Smooth muscle cell (in vitro differentiated cells): ENCODE measurements at regions not wholly inside any gene's neighbourhood (a gene's known extent, or its start where the extent isn't known, plus 50 kb on each side); places are given as distances from the start of the nearest gene placed in this dataset.
"Not testable (repeated sequence)": the region's sequence is repeated elsewhere in the genome, so short reads cannot be mapped to it uniquely, and the experiment has no call there.

Source experiments
- DNase-seq: peaks from one replicate; lab custom pipeline; 2025; ENCODE audit not compliant: unreplicated experiment; lab: John Stamatoyannopoulos, UW
- H2AFZ ChIP-seq: fragments of 200-600 bp; sonication (generic); 2 replicates; pipeline ENCODE4 v1.6.0; 2016; ENCODE audit warnings: antibody characterized with exemption, low read depth, mild to moderate bottlenecking
- H3F3A ChIP-seq: fragments of 200-600 bp; sonication (generic); 2 replicates; pipeline ENCODE4 v1.6.0; 2017; ENCODE audit warnings: antibody characterized with exemption, low read depth
- H3K27ac ChIP-seq: fragments of 200-600 bp; sonication (generic); 2 replicates; pipeline ENCODE4 v1.5.1; 2016; ENCODE audit warnings: low read depth, mild to moderate bottlenecking
- H3K27me3 ChIP-seq: fragments of 200-600 bp; sonication (generic); 2 replicates; pipeline ENCODE4 v1.6.1; 2016; ENCODE audit warnings: low read depth, mild to moderate bottlenecking
- H3K36me3 ChIP-seq: fragments of 200-600 bp; sonication (generic); 2 replicates; pipeline ENCODE4 v1.5.1; 2016; ENCODE audit warnings: low read depth
- H3K4me1 ChIP-seq: fragments of 200-600 bp; sonication (generic); 2 replicates; pipeline ENCODE4 v1.5.1; 2016; ENCODE audit warnings: low read depth
- H3K4me2 ChIP-seq: fragments of 200-600 bp; sonication (generic); 2 replicates; pipeline ENCODE4 v1.6.0; 2016; ENCODE audit warnings: mild to moderate bottlenecking
- H3K4me3 ChIP-seq: fragments of 200-600 bp; sonication (generic); 2 replicates; pipeline ENCODE4 v1.5.1; 2016; ENCODE audit warnings: mild to moderate bottlenecking
- H3K79me2 ChIP-seq: fragments of 200-600 bp; sonication (generic); 2 replicates; pipeline ENCODE4 v1.6.0; 2016; ENCODE audit warnings: low read depth, mild to moderate bottlenecking
- H3K9ac ChIP-seq: fragments of 200-600 bp; sonication (generic); 2 replicates; pipeline ENCODE4 v1.6.0; 2016; ENCODE audit warnings: low read depth
- H3K9me3 ChIP-seq: fragments of 200-600 bp; sonication (generic); replicated peaks from 2 replicates; pipeline ENCODE4 v1.5.1; 2016; ENCODE audit warnings: low read depth
- H4K20me1 ChIP-seq: fragments of 200-600 bp; sonication (generic); 2 replicates; pipeline ENCODE4 v1.6.0; 2016; ENCODE audit warnings: low read depth
- CTCF ChIP-seq: fragments of 200-600 bp; sonication (generic); IDR thresholded peaks from 2 replicates; pipeline ENCODE4 v1.5.1; 2017; ENCODE audit warnings: borderline replicate concordance, mild to moderate bottlenecking, antibody characterized with exemption; ENCODE audit not compliant: insufficient read depth, poor library complexity, severe bottlenecking
- WGBS: methylation state at CpG from one replicate; pipeline ENCODE4 v1.1.7; 2016; ENCODE audit warnings: low lambda C conversion rate; 5-methylcytosine and 5-hydroxymethylcytosine counted together

- Histone ChIP-seq H3K4me2 (no peak overlapping the region), H3K4me3 (no peak overlapping the region), H4K20me1 (no peaks in the 10 kb centered on the region), H3K27ac (no peak overlapping the region), H3K79me2 (no peaks in the 10 kb centered on the region), H2AFZ (no peak overlapping the region), H3K9me3 (no peaks in the 10 kb centered on the region), H3K4me1 (no peaks in the 10 kb centered on the region), H3F3A (no peaks in the 10 kb centered on the region), H3K36me3 (no peaks in the 10 kb centered on the region), H3K27me3 (no peaks in the 10 kb centered on the region), H3K9ac (no peak overlapping the region)
- TF ChIP-seq CTCF, result no peak
- no peak for DNase-seq
- WGBS, result 96% methylated on average over 2 of the region's 2 CpGs
Measured at GRCh38 chr14:52150162-52150561, 81.3 kb upstream of the NID2 start.

GRCh38 chr14:52148371-52148770 lies 79.5 kb upstream of the NID2 start:
- no peaks in the 10 kb centered on the region for H4K20me1 ChIP-seq
- no peak for TF ChIP-seq CTCF
- no peaks in the 10 kb centered on the region for H3F3A ChIP-seq
- H3K9ac ChIP-seq, result no peak overlapping the region
- H3K27me3 ChIP-seq, result no peaks in the 10 kb centered on the region
- H3K4me1 ChIP-seq, result no peaks in the 10 kb centered on the region
- no peaks in the 10 kb centered on the region for H3K36me3 ChIP-seq
- no peaks in the 10 kb centered on the region for H3K9me3 ChIP-seq
- no peak overlapping the region for H2AFZ ChIP-seq
- WGBS, result 75% methylated on average over 1 of the region's 1 CpG
- no peak overlapping the region for H3K4me2 ChIP-seq
- no peak overlapping the region for H3K27ac ChIP-seq
- no peaks in the 10 kb centered on the region for H3K79me2 ChIP-seq
- DNase-seq, result no peak
- H3K4me3 ChIP-seq, result no peak overlapping the region

- Histone ChIP-seq H3K36me3 (no peaks in the 10 kb centered on the region), H3K9me3 (no peaks in the 10 kb centered on the region), H4K20me1 (no peaks in the 10 kb centered on the region), H3K79me2 (no peaks in the 10 kb centered on the region), H2AFZ (no peak overlapping the region), H3K27ac (no peak overlapping the region), H3F3A (no peaks in the 10 kb centered on the region), H3K27me3 (no peaks in the 10 kb centered on the region), H3K9ac (no peak overlapping the region), H3K4me3 (no peak overlapping the region), H3K4me2 (no peak overlapping the region), H3K4me1 (no peaks in the 10 kb centered on the region)
- TF ChIP-seq CTCF, result no peak
- DNase-seq, result no peak
- WGBS, result 35% methylated on average over 2 of the region's 2 CpGs
Measured at GRCh38 chr14:52146504-52146903, 77.6 kb upstream of the NID2 start.

GRCh38 chr14:52144099-52144498 lies 75.2 kb upstream of the NID2 start:
- H4K20me1 ChIP-seq, result not testable (repeated sequence)

More at GRCh38 chr14:52144099-52144498, 75.2 kb upstream of the NID2 start:
- H3K36me3 ChIP-seq, H3K4me2 ChIP-seq, H3K9ac ChIP-seq, H3F3A ChIP-seq, H3K79me2 ChIP-seq, H3K9me3 ChIP-seq, H2AFZ ChIP-seq, H3K4me3 ChIP-seq, H3K27me3 ChIP-seq, DNase-seq, H3K4me1 ChIP-seq, H3K27ac ChIP-seq: not testable (repeated sequence)
- 95% methylated on average over 2 of the region's 2 CpGs for WGBS
